HCT116 (cell line): ENCODE measurements at regions not wholly inside any gene's neighbourhood (a gene's known extent, or its start where the extent isn't known, plus 50 kb on each side); places are given as distances from the start of the nearest gene placed in this dataset.

Source experiments
- ATAC-seq: fragments of 200-7000 bp; cut with Tn5 transposase; 2 replicates; pipeline ENCODE4 v1.9.1; 2020; ENCODE audit warnings: mild to moderate bottlenecking, moderate library complexity
- BruUV-seq: library from RNA; stranded (reverse); fragments of 400-500 nt; replicated peaks from 2 replicates; lab custom pipeline; 2021; lab: Mats Ljungman, UMichigan
- CTCF ChIA-PET: fragments of 300-600 bp; sonication (Branson Sonifier 250); formaldehyde crosslinking; loops from one replicate; lab custom pipeline; 2021; ENCODE audit warnings: antibody characterized with exemption; lab: Charles Lee
- POLR2A ChIA-PET: fragments of 300-600, 350-600 bp; sonication (Branson Sonifier 250); formaldehyde crosslinking; loops from one replicate; lab custom pipeline; 2021; ENCODE audit warnings: antibody characterized with exemption; lab: Charles Lee
- RAD21 ChIA-PET, 2 experiments: fragments of 300-600 bp; sonication (Branson Sonifier 250); formaldehyde crosslinking; loops; one replicate each; lab custom pipeline; 2023; ENCODE audit warnings: low total read pairs in 2 of 2; ENCODE audit not compliant: uncharacterized antibody in 2 of 2, unreplicated experiment in 2 of 2, low non-redundant PET in 1 of 2; lab: Charles Lee
- DNase-seq: peaks from one replicate; pipeline ENCODE4 v3.0.0-alpha.2; 2010; ENCODE audit warnings: low read depth, low spot score
- H2AFZ ChIP-seq: fragments of 200-600 bp; shearing (Covaris generic), sonication (generic); 2 replicates; pipeline ENCODE4 v1.6.1; 2017; ENCODE audit warnings: low read depth, mixed run types, mixed read lengths, antibody characterized with exemption, low read length; ENCODE audit not compliant: poor library complexity, severe bottlenecking
- H3K27ac ChIP-seq: 2 replicates; pipeline ENCODE4 v1.5.1; 2012; ENCODE audit warnings: low read depth, low read length
- H3K27me3 ChIP-seq: fragments of 200-600 bp; sonication (generic); 2 replicates; pipeline ENCODE4 v1.6.1; 2016; ENCODE audit warnings: mixed run types, low read length, mixed read lengths; ENCODE audit not compliant: insufficient read depth
- H3K36me3 ChIP-seq, 2 experiments: fragments of 200-500 bp in 1 of 2; fragments of 200-600 bp in 1 of 2; sonication (Bioruptor generic) in 1 of 2; sonication (generic) in 1 of 2; 2 replicates each; pipeline versions ENCODE4 v1.5.1 to v1.6.1; 2014 to 2016; ENCODE audit warnings: low read length in 2 of 2, inconsistent platforms in 1 of 2, mixed read lengths in 1 of 2, mixed run types in 1 of 2; ENCODE audit not compliant: insufficient read depth in 2 of 2, control insufficient read depth in 1 of 2
- H3K4me1 ChIP-seq, 2 experiments: fragments of 200-600 bp in 1 of 2; sonication (generic) in 1 of 2; 2 replicates each; pipeline versions ENCODE4 v1.5.1 to v1.6.1; 2012 to 2017; ENCODE audit warnings: low read length in 2 of 2, inconsistent platforms in 1 of 2, mild to moderate bottlenecking in 1 of 2, mixed read lengths in 1 of 2, mixed run types in 1 of 2, moderate library complexity in 1 of 2; ENCODE audit not compliant: insufficient read depth in 2 of 2, control insufficient read depth in 1 of 2
- H3K4me2 ChIP-seq: fragments of 200-600 bp; sonication (generic); 2 replicates; pipeline ENCODE4 v1.6.1; 2017; ENCODE audit warnings: mixed run types, low read length, mixed read lengths
- H3K4me3 ChIP-seq, 2 experiments: fragments of 200-600 bp in 1 of 2; sonication (generic) in 1 of 2; replicated peaks in 1 of 2; 2 replicates each; pipeline ENCODE4 v1.5.1; 2011 to 2016; ENCODE audit warnings: low read length in 2 of 2, control low read depth in 1 of 2, low read depth in 1 of 2, mild to moderate bottlenecking in 1 of 2, mixed read lengths in 1 of 2, mixed run types in 1 of 2
- H3K79me2 ChIP-seq: fragments of 200-600 bp; sonication (generic); 2 replicates; pipeline ENCODE4 v1.6.1; 2017; ENCODE audit warnings: mild to moderate bottlenecking, mixed run types, low read length, moderate library complexity, mixed read lengths; ENCODE audit not compliant: insufficient read depth
- H3K9ac ChIP-seq: fragments of 200-600 bp; sonication (generic); 2 replicates; pipeline ENCODE4 v1.6.1; 2016; ENCODE audit warnings: low read length, mixed read lengths
- H3K9me2 ChIP-seq: fragments of 200-600 bp; sonication (generic), shearing (Covaris generic); 2 replicates; pipeline ENCODE4 v1.6.1; 2017; ENCODE audit warnings: mixed run types, mild to moderate bottlenecking, moderate library complexity; ENCODE audit not compliant: insufficient read depth
- H3K9me3 ChIP-seq, 2 experiments: fragments of 200-500 bp in 1 of 2; fragments of 200-600 bp in 1 of 2; sonication (Bioruptor generic) in 1 of 2; sonication (generic) in 1 of 2; 2 replicates each; pipeline ENCODE4 v1.6.1; 2014 to 2017; ENCODE audit warnings: low read length in 2 of 2, mixed read lengths in 2 of 2, inconsistent platforms in 1 of 2, low read depth in 1 of 2, mild to moderate bottlenecking in 1 of 2, mixed run types in 1 of 2, moderate library complexity in 1 of 2; ENCODE audit not compliant: control insufficient read depth in 1 of 2, insufficient read depth in 1 of 2
- H4K20me1 ChIP-seq: fragments of 200-600 bp; sonication (generic), shearing (Covaris generic); 2 replicates; pipeline ENCODE4 v1.6.1; 2017; ENCODE audit warnings: mixed run types, mild to moderate bottlenecking, moderate library complexity; ENCODE audit not compliant: insufficient read depth
- ATF3 ChIP-seq: IDR thresholded peaks from 2 replicates; pipeline ENCODE4 v1.6.1; 2012
- CBX3 ChIP-seq: IDR thresholded peaks from 2 replicates; pipeline ENCODE4 v1.6.1; 2012; ENCODE audit warnings: low read depth
- CEBPB ChIP-seq: IDR thresholded peaks from 2 replicates; pipeline ENCODE4 v1.6.1; 2012; ENCODE audit warnings: low read depth
- CTCF ChIP-seq, 3 experiments: fragments of 200-600 bp in 1 of 3; sonication (generic) in 1 of 3; IDR thresholded peaks in 2 of 3; conservative IDR thresholded peaks in 1 of 3; 2 replicates each; pipeline ENCODE4 v1.5.1; 2012 to 2017; ENCODE audit warnings: low read depth in 2 of 3, low read length in 2 of 3, antibody characterized with exemption in 1 of 3, borderline replicate concordance in 1 of 3, control low read depth in 1 of 3, mild to moderate bottlenecking in 1 of 3, mixed read lengths in 1 of 3, mixed run types in 1 of 3, moderate library complexity in 1 of 3; ENCODE audit not compliant: insufficient read depth in 1 of 3
- EGR1 ChIP-seq: IDR thresholded peaks from 2 replicates; pipeline ENCODE4 v1.6.1; 2012; ENCODE audit warnings: low read depth
- ELF1 ChIP-seq: IDR thresholded peaks from 2 replicates; pipeline ENCODE4 v1.6.1; 2012; ENCODE audit warnings: low read depth, borderline replicate concordance
- EZH2 ChIP-seq: fragments of 200-600 bp; sonication (generic); IDR thresholded peaks from 2 replicates; pipeline ENCODE4 v1.6.1; 2017; ENCODE audit warnings: antibody characterized with exemption, mixed run types
- EZH2phosphoT487 ChIP-seq: fragments of 200-600 bp; IDR thresholded peaks from 2 replicates; pipeline ENCODE4 v1.6.1; 2018; ENCODE audit warnings: antibody characterized with exemption, borderline replicate concordance
- FOSL1 ChIP-seq: IDR thresholded peaks from 2 replicates; pipeline ENCODE4 v1.6.1; 2012; ENCODE audit warnings: low read depth
- JUND ChIP-seq: IDR thresholded peaks from 2 replicates; pipeline ENCODE4 v1.6.1; 2012
- MAX ChIP-seq: IDR thresholded peaks from 2 replicates; pipeline ENCODE4 v1.6.1; 2012
- POLR2A ChIP-seq: IDR thresholded peaks from 2 replicates; pipeline ENCODE4 v1.7.0; 2011; ENCODE audit warnings: borderline replicate concordance; ENCODE audit not compliant: insufficient read depth, insufficient read length; ENCODE audit errors: extremely low read depth
- RAD21 ChIP-seq: IDR thresholded peaks from 2 replicates; pipeline ENCODE4 v1.6.1; 2012; ENCODE audit warnings: low read depth, mild to moderate bottlenecking
- REST ChIP-seq: IDR thresholded peaks from 2 replicates; pipeline ENCODE4 v1.6.1; 2012; ENCODE audit warnings: low read depth
- SIN3A ChIP-seq: IDR thresholded peaks from 2 replicates; pipeline ENCODE4 v1.6.1; 2012; ENCODE audit warnings: low read depth
- SRF ChIP-seq: IDR thresholded peaks from 2 replicates; pipeline ENCODE4 v1.6.1; 2012; ENCODE audit warnings: low read depth
- TCF7L2 ChIP-seq: IDR thresholded peaks from 2 replicates; pipeline ENCODE4 v1.7.0; 2011; ENCODE audit warnings: borderline replicate concordance, inconsistent platforms; ENCODE audit not compliant: insufficient read depth, insufficient read length; ENCODE audit errors: extremely low read depth
- YY1 ChIP-seq: IDR thresholded peaks from 2 replicates; pipeline ENCODE4 v1.6.1; 2011; ENCODE audit warnings: low read length, low read depth, moderate library complexity, mild to moderate bottlenecking; ENCODE audit not compliant: insufficient replicate concordance; ENCODE audit errors: extremely low read depth
- ZBTB33 ChIP-seq: IDR thresholded peaks from 2 replicates; pipeline ENCODE4 v1.6.1; 2011; ENCODE audit warnings: mild to moderate bottlenecking, low read length, moderate library complexity; ENCODE audit not compliant: insufficient replicate concordance; ENCODE audit errors: extremely low read depth
- ZNF274 ChIP-seq: fragments of 200-500 bp; sonication (Bioruptor generic); IDR thresholded peaks from 2 replicates; pipeline ENCODE4 v1.6.1; 2014; ENCODE audit warnings: mild to moderate bottlenecking, low read depth, low read length, inconsistent platforms
- intact Hi-C: fragments of 100-400 bp; cut with micrococcal nuclease; formaldehyde crosslinking; loops from 2 replicates; pipeline ENCODE4 v1.10.0; 2022

GRCh38 chr13:40464337-40465014 is 202.0 kb downstream of the FOXO1 start:
- no peak for ATAC-seq

More at GRCh38 chr13:40464337-40465014, 202.0 kb downstream of the FOXO1 start:
- POLR2A ChIA-PET: no interaction called here
- H3K9me2 ChIP-seq: no peaks in the 10 kb centered on the region
- H3K79me2 ChIP-seq: no peaks in the 10 kb centered on the region
- no TSS peak for BruUV-seq
- H3K9me3 ChIP-seq: no peaks in the 10 kb centered on the region
- H3K4me1 ChIP-seq: no peaks in the 10 kb centered on the region
- CTCF ChIA-PET: no interaction called here
- DNase-seq: no peak
- no peak overlapping the region for H2AFZ ChIP-seq
- no peak overlapping the region for H3K4me2 ChIP-seq
- H3K27ac ChIP-seq: no peak overlapping the region
- no peak overlapping the region for H3K4me3 ChIP-seq
- RAD21 ChIA-PET: no interaction called here
- H3K27me3 ChIP-seq: no peaks in the 10 kb centered on the region
- TF ChIP-seq EZH2 (no peak), ELF1 (no peak), CBX3 (no peak), TCF7L2 (no peak), ZBTB33 (no peak), CEBPB (no peak), CTCF (IDR thresholded peaks at IDR 0.05 in 2 of 3, conservative IDR thresholded peaks at IDR 0.05 in 1 of 3; ENCODE audit: borderline replicate concordance in 1 of 3, insufficient read depth in 1 of 3, low read depth in 2 of 3, low read length in 2 of 3) (no peak), ZNF274 (no peak), POLR2A (no peak), EGR1 (no peak), JUND (no peak), MAX (no peak), SRF (no peak), RAD21 (no peak), EZH2phosphoT487 (no peak), YY1 (no peak), REST (no peak), SIN3A (no peak), ATF3 (no peak), FOSL1 (no peak)
- no peaks in the 10 kb centered on the region for H4K20me1 ChIP-seq
- intact Hi-C loops: no loop called here
- H3K36me3 ChIP-seq: no peaks in the 10 kb centered on the region
- no peak overlapping the region for H3K9ac ChIP-seq
